ENCODE measurements at regions not wholly inside any gene's neighbourhood (a gene's known extent, or its start where the extent isn't known, plus 50 kb on each side); places are given as distances from the start of the nearest gene placed in this dataset.

- TF ChIP-seq SMC3 (IDR thresholded peaks at IDR 0.05; ENCODE audit: low read depth, low read length) (no peak), POLR2AphosphoS5 (IDR thresholded peaks at IDR 0.05; ENCODE audit: low read depth, low read length) (no peak), FOXJ3 (CRISPR knock-in tag; IDR thresholded peaks at IDR 0.05) (no peak), EZH2phosphoT487 (IDR thresholded peaks at IDR 0.05; ENCODE audit: borderline replicate concordance, low read depth) (no peak), YY1 (IDR thresholded peaks at IDR 0.05; ENCODE audit: low read depth) (no peak)
- TF ChIP-seq, protein P1, sequence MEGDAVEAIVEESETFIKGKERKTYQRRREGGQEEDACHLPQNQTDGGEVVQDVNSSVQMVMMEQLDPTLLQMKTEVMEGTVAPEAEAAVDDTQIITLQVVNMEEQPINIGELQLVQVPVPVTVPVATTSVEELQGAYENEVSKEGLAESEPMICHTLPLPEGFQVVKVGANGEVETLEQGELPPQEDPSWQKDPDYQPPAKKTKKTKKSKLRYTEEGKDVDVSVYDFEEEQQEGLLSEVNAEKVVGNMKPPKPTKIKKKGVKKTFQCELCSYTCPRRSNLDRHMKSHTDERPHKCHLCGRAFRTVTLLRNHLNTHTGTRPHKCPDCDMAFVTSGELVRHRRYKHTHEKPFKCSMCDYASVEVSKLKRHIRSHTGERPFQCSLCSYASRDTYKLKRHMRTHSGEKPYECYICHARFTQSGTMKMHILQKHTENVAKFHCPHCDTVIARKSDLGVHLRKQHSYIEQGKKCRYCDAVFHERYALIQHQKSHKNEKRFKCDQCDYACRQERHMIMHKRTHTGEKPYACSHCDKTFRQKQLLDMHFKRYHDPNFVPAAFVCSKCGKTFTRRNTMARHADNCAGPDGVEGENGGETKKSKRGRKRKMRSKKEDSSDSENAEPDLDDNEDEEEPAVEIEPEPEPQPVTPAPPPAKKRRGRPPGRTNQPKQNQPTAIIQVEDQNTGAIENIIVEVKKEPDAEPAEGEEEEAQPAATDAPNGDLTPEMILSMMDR (IDR thresholded peaks at IDR 0.05), result no peak
- TF ChIP-seq, protein P2, sequence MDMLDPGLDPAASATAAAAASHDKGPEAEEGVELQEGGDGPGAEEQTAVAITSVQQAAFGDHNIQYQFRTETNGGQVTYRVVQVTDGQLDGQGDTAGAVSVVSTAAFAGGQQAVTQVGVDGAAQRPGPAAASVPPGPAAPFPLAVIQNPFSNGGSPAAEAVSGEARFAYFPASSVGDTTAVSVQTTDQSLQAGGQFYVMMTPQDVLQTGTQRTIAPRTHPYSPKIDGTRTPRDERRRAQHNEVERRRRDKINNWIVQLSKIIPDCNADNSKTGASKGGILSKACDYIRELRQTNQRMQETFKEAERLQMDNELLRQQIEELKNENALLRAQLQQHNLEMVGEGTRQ (IDR thresholded peaks at IDR 0.05; ENCODE audit: borderline replicate concordance, low read depth, low read length), result no peak
- TF ChIP-seq, protein P3, sequence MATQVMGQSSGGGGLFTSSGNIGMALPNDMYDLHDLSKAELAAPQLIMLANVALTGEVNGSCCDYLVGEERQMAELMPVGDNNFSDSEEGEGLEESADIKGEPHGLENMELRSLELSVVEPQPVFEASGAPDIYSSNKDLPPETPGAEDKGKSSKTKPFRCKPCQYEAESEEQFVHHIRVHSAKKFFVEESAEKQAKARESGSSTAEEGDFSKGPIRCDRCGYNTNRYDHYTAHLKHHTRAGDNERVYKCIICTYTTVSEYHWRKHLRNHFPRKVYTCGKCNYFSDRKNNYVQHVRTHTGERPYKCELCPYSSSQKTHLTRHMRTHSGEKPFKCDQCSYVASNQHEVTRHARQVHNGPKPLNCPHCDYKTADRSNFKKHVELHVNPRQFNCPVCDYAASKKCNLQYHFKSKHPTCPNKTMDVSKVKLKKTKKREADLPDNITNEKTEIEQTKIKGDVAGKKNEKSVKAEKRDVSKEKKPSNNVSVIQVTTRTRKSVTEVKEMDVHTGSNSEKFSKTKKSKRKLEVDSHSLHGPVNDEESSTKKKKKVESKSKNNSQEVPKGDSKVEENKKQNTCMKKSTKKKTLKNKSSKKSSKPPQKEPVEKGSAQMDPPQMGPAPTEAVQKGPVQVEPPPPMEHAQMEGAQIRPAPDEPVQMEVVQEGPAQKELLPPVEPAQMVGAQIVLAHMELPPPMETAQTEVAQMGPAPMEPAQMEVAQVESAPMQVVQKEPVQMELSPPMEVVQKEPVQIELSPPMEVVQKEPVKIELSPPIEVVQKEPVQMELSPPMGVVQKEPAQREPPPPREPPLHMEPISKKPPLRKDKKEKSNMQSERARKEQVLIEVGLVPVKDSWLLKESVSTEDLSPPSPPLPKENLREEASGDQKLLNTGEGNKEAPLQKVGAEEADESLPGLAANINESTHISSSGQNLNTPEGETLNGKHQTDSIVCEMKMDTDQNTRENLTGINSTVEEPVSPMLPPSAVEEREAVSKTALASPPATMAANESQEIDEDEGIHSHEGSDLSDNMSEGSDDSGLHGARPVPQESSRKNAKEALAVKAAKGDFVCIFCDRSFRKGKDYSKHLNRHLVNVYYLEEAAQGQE (IDR thresholded peaks at IDR 0.05; ENCODE audit: low read depth, low read length), result no peak
- TF ChIP-seq, protein P4, sequence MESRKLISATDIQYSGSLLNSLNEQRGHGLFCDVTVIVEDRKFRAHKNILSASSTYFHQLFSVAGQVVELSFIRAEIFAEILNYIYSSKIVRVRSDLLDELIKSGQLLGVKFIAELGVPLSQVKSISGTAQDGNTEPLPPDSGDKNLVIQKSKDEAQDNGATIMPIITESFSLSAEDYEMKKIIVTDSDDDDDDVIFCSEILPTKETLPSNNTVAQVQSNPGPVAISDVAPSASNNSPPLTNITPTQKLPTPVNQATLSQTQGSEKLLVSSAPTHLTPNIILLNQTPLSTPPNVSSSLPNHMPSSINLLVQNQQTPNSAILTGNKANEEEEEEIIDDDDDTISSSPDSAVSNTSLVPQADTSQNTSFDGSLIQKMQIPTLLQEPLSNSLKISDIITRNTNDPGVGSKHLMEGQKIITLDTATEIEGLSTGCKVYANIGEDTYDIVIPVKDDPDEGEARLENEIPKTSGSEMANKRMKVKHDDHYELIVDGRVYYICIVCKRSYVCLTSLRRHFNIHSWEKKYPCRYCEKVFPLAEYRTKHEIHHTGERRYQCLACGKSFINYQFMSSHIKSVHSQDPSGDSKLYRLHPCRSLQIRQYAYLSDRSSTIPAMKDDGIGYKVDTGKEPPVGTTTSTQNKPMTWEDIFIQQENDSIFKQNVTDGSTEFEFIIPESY (IDR thresholded peaks at IDR 0.05; ENCODE audit: borderline replicate concordance, low read depth), result no peak
Measured at GRCh38 chr13:108142702-108143436, 72.5 kb downstream of the LIG4 start.
